ENCODE measurements at regions not wholly inside any gene's neighbourhood (a gene's known extent, or its start where the extent isn't known, plus 50 kb on each side); places are given as distances from the start of the nearest gene placed in this dataset.
A peak's percentile ranks its signal among the peaks of the same experiment; 100 is the strongest.
"Not testable (repeated sequence)": the region's sequence is repeated elsewhere in the genome, so short reads cannot be mapped to it uniquely, and the experiment has no call there.

DNA sequence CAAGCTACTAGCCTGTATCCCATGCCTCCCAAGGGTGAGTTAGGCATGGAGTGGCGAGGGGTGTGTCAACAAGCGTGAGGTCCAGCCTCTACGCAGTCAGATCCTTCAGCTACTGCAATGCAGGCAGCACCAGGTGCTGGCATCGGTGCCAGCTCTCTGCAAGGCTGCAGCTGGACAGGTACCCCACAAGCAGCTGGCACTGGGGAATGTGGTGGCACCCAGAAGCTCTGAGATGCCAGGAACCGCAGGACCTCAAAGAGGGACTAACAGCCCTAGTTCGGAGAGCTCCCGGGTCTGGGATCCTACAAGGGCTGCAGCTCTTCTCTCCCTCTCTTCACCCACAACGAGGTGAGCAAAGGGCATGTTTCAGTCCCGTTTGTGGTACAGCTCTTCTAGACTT lies 974.5 kb downstream of the LTN1 start:
- Histone ChIP-seq H3K4me3 (no peak overlapping the region), H3K27ac (no peak overlapping the region), H3K27me3 (no peaks in the 10 kb centered on the region), H3K36me3 (no peaks in the 10 kb centered on the region), H3K9me3 (no peaks in the 10 kb centered on the region), H3K4me1 (no peaks in the 10 kb centered on the region)
- intact Hi-C loops (cut with DNase I; ENCODE audit: low total_unique reads): no loop called here
- no peak for DNase-seq
- no peak for TF ChIP-seq POLR2A (IDR thresholded peaks at IDR 0.05)
- TF ChIP-seq, protein P1, sequence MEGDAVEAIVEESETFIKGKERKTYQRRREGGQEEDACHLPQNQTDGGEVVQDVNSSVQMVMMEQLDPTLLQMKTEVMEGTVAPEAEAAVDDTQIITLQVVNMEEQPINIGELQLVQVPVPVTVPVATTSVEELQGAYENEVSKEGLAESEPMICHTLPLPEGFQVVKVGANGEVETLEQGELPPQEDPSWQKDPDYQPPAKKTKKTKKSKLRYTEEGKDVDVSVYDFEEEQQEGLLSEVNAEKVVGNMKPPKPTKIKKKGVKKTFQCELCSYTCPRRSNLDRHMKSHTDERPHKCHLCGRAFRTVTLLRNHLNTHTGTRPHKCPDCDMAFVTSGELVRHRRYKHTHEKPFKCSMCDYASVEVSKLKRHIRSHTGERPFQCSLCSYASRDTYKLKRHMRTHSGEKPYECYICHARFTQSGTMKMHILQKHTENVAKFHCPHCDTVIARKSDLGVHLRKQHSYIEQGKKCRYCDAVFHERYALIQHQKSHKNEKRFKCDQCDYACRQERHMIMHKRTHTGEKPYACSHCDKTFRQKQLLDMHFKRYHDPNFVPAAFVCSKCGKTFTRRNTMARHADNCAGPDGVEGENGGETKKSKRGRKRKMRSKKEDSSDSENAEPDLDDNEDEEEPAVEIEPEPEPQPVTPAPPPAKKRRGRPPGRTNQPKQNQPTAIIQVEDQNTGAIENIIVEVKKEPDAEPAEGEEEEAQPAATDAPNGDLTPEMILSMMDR (IDR thresholded peaks at IDR 0.05): no peak

DNA sequence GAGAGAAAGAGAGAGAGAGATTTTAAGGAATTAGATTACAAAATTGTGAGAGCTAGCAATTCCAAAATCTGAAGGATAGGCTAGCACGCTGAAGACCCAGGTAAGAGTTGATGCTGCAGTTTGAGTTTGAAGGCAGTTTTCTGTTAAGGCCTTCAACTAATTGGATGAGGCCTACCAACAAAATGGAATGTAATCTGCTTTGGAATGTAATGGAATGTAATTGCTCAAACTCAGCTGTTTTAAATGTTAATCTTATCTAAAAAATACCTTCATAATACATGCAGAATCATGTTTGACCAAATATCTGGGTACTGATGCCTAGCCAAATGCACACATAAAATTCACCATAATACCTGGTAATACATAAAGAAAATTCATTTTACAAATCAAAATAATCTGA lies 976.1 kb downstream of the LTN1 start:
- H3K4me3 ChIP-seq: no peak overlapping the region
- DNase-seq: no peak
- no peaks in the 10 kb centered on the region for H3K4me1 ChIP-seq
- H3K9me3 ChIP-seq: no peaks in the 10 kb centered on the region
- H3K36me3 ChIP-seq: no peaks in the 10 kb centered on the region
- no peak overlapping the region for H3K27ac ChIP-seq
- TF ChIP-seq, protein P1 (IDR thresholded peaks at IDR 0.05): no peak
- no peak for TF ChIP-seq POLR2A (IDR thresholded peaks at IDR 0.05)
- intact Hi-C loops (cut with DNase I; ENCODE audit: low total_unique reads): no loop called here
- H3K27me3 ChIP-seq: no peaks in the 10 kb centered on the region

DNA sequence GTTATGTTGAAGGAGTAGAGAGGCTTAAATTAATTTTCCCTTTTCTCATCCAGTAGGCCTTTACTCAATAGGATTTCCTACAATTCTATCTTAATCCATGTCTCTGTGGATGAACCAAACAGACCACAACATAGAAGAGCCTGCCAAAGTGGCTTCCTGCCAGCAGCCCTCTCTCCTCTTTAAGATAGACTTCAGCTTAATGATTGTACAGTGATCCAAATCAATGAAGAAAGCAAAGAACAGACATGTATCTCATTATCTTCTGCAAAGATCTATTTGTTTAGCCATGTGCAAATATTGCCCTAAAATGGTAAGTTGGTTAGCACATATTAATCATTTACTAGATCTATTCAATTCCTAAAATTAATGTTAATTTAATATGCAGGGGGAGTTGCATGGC lies 979.6 kb downstream of the LTN1 start:
- H3K4me3 ChIP-seq; H3K9me3 ChIP-seq; intact Hi-C loops (cut with DNase I; ENCODE audit: low total_unique reads); H3K27me3 ChIP-seq; H3K36me3 ChIP-seq; H3K4me1 ChIP-seq; DNase-seq; H3K27ac ChIP-seq: not testable (repeated sequence)

DNA sequence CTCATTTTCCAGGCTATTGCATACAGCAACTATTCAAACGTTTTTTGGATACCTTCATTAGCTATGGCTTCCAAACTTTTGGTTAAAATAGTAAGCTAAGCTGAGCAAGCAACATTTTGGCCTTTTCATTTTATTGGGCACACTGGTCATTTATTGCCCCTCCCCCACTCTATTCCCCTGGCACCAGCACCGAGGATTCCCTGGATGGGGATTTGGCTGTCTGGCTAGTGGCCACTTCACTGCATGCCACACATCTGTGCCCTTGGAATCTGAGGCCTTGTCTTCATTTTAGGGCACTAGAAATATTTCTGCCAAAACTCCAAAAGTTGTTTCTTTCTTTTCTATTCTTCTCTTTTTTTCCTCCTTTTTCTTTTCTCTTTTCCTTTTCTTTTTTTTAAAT lies 980.7 kb downstream of the LTN1 start:
- intact Hi-C loops (cut with DNase I; ENCODE audit: low total_unique reads); DNase-seq; H3K9me3 ChIP-seq; H3K4me1 ChIP-seq; H3K27ac ChIP-seq; H3K4me3 ChIP-seq; H3K27me3 ChIP-seq; H3K36me3 ChIP-seq: not testable (repeated sequence)

DNA sequence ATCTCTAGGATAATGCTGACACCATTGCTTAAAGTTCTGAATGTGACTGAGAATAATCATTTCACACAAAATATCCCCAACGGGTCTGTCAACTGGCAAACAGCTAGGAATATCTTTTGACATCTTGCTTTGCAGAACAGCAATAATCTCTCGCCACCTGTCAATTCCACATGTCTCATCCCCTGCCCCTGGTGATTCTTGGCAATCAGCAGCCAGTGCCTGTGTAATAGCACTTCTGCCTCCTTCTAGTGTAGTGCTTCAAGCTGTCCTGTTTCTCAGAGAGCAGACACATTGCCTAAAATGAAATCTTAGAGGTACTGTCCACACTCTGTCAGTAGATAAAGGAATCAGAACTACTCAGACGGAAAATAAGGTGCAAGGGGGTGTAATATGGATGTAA lies 984.4 kb downstream of the LTN1 start:
- DNase-seq; H3K4me1 ChIP-seq; H3K27me3 ChIP-seq; H3K36me3 ChIP-seq; H3K27ac ChIP-seq; H3K9me3 ChIP-seq; H3K4me3 ChIP-seq; intact Hi-C loops (cut with DNase I; ENCODE audit: low total_unique reads): not testable (repeated sequence)

DNA sequence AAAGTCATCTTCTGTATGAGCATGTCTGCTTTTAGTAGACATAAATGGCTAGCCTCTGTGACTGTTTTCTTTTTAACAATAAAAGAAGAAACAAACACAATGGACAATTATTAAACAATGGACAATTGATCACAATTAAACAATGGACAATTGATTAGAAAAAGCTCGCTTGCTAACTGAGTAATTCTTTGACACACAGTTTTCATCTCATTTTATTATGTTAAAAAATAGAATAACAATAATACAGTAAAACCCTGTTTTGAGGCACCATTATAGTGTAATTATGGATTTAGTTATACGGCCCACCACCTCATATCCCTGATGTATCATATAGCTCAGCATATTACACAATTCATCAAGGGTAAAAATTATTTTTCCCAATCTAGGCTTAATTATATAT lies 989.0 kb downstream of the LTN1 start:
- H3K27me3 ChIP-seq; H3K36me3 ChIP-seq; intact Hi-C loops (cut with DNase I; ENCODE audit: low total_unique reads): not testable (repeated sequence)

DNA sequence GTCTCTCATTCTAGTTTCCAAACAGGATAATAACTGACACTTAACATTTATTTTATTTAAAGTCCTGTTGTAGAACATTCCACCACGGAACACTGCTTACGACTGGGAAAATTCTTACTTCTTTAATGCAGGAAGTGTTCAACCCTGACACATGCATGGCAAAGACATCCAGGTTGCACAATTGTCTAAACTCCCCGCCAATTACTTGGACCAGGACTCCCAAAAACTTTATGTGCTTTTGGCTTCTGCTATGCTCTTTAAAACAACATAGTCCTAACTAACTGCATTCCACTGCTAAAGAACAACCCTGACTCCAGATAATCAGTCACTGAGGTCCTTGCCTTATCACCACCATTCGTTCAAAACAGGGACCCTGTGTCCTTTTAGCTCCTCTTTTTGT lies 995.8 kb downstream of the LTN1 start:
- H3K4me1 ChIP-seq; H3K4me3 ChIP-seq; H3K27me3 ChIP-seq; H3K9me3 ChIP-seq; H3K36me3 ChIP-seq; intact Hi-C loops (cut with DNase I; ENCODE audit: low total_unique reads): not testable (repeated sequence)
- DNase-seq: peak; percentile 34 to 40
- peak overlapping the region; percentile 48 to 77 for H3K27ac ChIP-seq

More for the DNA sequence above, 989.0 kb downstream of the LTN1 start:
- H3K27ac ChIP-seq, H3K4me3 ChIP-seq, DNase-seq, H3K4me1 ChIP-seq, H3K9me3 ChIP-seq: not testable (repeated sequence)

DNA sequence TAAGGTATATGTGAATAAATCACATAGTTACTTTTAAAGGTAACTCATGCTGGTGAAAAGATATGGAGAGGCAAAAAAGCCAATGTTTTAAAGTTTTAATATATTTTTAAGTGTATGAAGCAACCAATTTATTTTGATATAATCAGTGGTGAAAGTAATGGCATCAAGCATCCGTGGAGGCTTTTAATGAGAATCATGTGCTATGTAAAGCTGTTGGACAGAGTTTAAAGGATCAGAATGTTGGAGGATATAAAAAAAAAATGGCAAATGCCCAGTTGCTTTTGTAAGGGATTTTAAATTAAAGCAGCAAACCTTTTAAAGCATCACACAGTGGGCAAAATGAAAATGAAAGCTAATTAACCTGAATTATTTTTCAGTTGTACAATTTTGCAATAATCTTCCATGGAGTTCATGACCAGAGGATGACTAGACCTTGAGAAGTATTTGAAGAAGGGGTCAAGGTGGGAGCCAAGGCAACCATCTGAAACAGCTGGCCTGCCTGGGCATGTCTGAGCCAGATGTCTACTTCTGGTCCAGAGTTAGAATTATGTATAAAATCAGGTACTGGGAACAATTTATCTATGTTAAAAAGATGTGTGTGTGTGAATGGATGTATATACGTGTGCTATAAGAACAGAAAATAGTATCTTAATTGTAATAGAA lies 1007.9 kb downstream of the LTN1 start:
- not testable (repeated sequence) for H3K4me3 ChIP-seq, H3K36me3 ChIP-seq

DNA sequence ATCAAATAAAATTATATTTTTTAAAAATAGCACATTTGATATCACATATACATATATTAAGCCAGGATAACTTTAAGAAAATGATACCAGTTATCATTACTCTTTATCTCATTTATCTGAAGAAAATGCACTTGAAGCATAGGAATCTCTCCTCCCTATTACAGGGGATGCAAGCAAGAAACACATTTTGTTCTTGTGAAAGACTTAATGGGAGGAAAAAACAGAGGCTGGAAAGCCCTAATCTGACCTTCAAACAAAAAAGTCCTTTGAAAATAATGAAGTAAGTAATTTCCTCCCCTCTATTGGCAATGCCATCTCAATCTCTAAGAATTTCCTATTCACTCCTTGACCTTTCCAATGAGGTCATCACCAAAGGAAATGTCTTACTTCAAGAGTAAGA lies 1012.6 kb upstream of the ADAMTS5 start:
- H3K9me3 ChIP-seq; H3K4me1 ChIP-seq; H3K36me3 ChIP-seq; DNase-seq; H3K27me3 ChIP-seq; H3K4me3 ChIP-seq; intact Hi-C loops (cut with DNase I; ENCODE audit: low total_unique reads); H3K27ac ChIP-seq: not testable (repeated sequence)

More for the DNA sequence above, 1007.9 kb downstream of the LTN1 start:
- H3K27ac ChIP-seq; DNase-seq; H3K27me3 ChIP-seq; H3K9me3 ChIP-seq; intact Hi-C loops (cut with DNase I; ENCODE audit: low total_unique reads); H3K4me1 ChIP-seq: not testable (repeated sequence)

Measured in uterus (tissue), 3 donors.